NCI-H446 treated with DMSO at 0.1 percent for 48 hours (cell line): ENCODE measurements at regions not wholly inside any gene's neighbourhood (a gene's known extent, or its start where the extent isn't known, plus 50 kb on each side); places are given as distances from the start of the nearest gene placed in this dataset.

ENCODE experiments used
- DNase-seq: peaks from one replicate; lab custom pipeline; 2025; lab: John Stamatoyannopoulos, UW

GRCh38 chr1:221431068-221431651 lies 310.7 kb downstream of the DUSP10 start:
- peak; percentile 43 for DNase-seq

- DNase-seq = no peak
Measured at GRCh38 chr1:221431961-221432360, 309.9 kb downstream of the DUSP10 start.

GRCh38 chr1:221435504-221435904 lies 306.4 kb downstream of the DUSP10 start:
- DNase-seq = peak; percentile 62

GRCh38 chr1:221437171-221437570 lies 304.7 kb downstream of the DUSP10 start:
- no peak for DNase-seq

- no peak for DNase-seq
Measured at GRCh38 chr1:221437926-221438325, 304.0 kb downstream of the DUSP10 start.

- DNase-seq = peak; percentile 26
Measured at GRCh38 chr1:221439008-221439746, 302.7 kb downstream of the DUSP10 start.

GRCh38 chr1:221439747-221440501 lies 302.0 kb downstream of the DUSP10 start:
- peak; percentile 64 for DNase-seq

GRCh38 chr1:221440658-221441057 lies 301.2 kb downstream of the DUSP10 start:
- DNase-seq = peak; percentile 92

- no peak for DNase-seq
Measured at GRCh38 chr1:221442056-221442455, 299.8 kb downstream of the DUSP10 start.

GRCh38 chr1:221444346-221444745 lies 297.5 kb downstream of the DUSP10 start:
- DNase-seq = peak; percentile 89

GRCh38 chr1:221448585-221449175 lies 293.2 kb downstream of the DUSP10 start:
- DNase-seq = peak; percentile 51

GRCh38 chr1:221449194-221449593 lies 292.7 kb downstream of the DUSP10 start:
- no peak for DNase-seq

- DNase-seq = no peak
Measured at GRCh38 chr1:221449801-221450470, 292.0 kb downstream of the DUSP10 start.

GRCh38 chr1:221451741-221452140 lies 290.1 kb downstream of the DUSP10 start:
- DNase-seq = no peak

GRCh38 chr1:221454096-221454495 lies 287.8 kb downstream of the DUSP10 start:
- no peak for DNase-seq

- no peak for DNase-seq
Measured at GRCh38 chr1:221456918-221457317, 285.0 kb downstream of the DUSP10 start.

GRCh38 chr1:221457685-221458446 lies 284.0 kb downstream of the DUSP10 start:
- DNase-seq = peak; percentile 64

GRCh38 chr1:221458447-221459156 lies 283.3 kb downstream of the DUSP10 start:
- DNase-seq = peak; percentile 92

- no peak for DNase-seq
Measured at GRCh38 chr1:221459558-221459957, 282.3 kb downstream of the DUSP10 start.

GRCh38 chr1:221462345-221462744 lies 279.5 kb downstream of the DUSP10 start:
- DNase-seq = no peak

GRCh38 chr1:221468546-221468945 lies 273.3 kb downstream of the DUSP10 start:
- DNase-seq = no peak
